Mesodermal cell (in vitro differentiated cells): ENCODE measurements at regions not wholly inside any gene's neighbourhood (a gene's known extent, or its start where the extent isn't known, plus 50 kb on each side); places are given as distances from the start of the nearest gene placed in this dataset.

Experiments used
- H3K27ac ChIP-seq: 2 replicates; pipeline ENCODE4 v1.7.0; 2013; ENCODE audit warnings: mild to moderate bottlenecking, low read depth, low read length, moderate library complexity; ENCODE audit not compliant: severe bottlenecking
- H3K36me3 ChIP-seq: 2 replicates; pipeline ENCODE4 v1.7.1; 2013; ENCODE audit warnings: mild to moderate bottlenecking, low read length, moderate library complexity; ENCODE audit not compliant: control insufficient read depth, insufficient read depth
- H3K4me1 ChIP-seq: one replicate; pipeline ENCODE4 v1.7.1; 2013; ENCODE audit warnings: mild to moderate bottlenecking, low read length; ENCODE audit not compliant: insufficient read depth, control insufficient read depth, poor library complexity, severe bottlenecking
- H3K4me3 ChIP-seq: 2 replicates; pipeline ENCODE4 v1.7.0; 2013; ENCODE audit warnings: low read length, control low read depth, mild to moderate bottlenecking; ENCODE audit not compliant: insufficient read depth, poor library complexity, severe bottlenecking; ENCODE audit errors: extremely low read depth
- H3K9me3 ChIP-seq: 2 replicates; pipeline ENCODE4 v1.7.1; 2013; ENCODE audit warnings: mild to moderate bottlenecking, low read length, moderate library complexity; ENCODE audit not compliant: control insufficient read depth
- WGBS, 2 experiments: methylation state at CpG; one replicate each; pipeline ENCODE4 v1.1.5; 2013; ENCODE audit warnings: missing lambda C conversion rate in 2 of 2; ENCODE audit not compliant: insufficient coverage in 2 of 2; 5-methylcytosine and 5-hydroxymethylcytosine counted together

GRCh38 chr6:98146656-98147055, 687.7 kb upstream of the POU3F2 start:
- no peaks in the 10 kb centered on the region for H3K4me1 ChIP-seq
- no peak overlapping the region for H3K27ac ChIP-seq
- no CpG with 5 or more reads among the region's 1 CpG for WGBS, 2 experiments
- no peak overlapping the region for H3K4me3 ChIP-seq
- no peaks in the 10 kb centered on the region for H3K36me3 ChIP-seq
- peaks cover 16% of the 10 kb centered on the region for H3K9me3 ChIP-seq

- Histone ChIP-seq H3K27ac (no peak overlapping the region), H3K4me3 (no peak overlapping the region), H3K9me3 (no peaks in the 10 kb centered on the region), H3K4me1 (no peaks in the 10 kb centered on the region), H3K36me3 (no peaks in the 10 kb centered on the region)
- 86% methylated on average over 2 of the region's 2 CpGs; no CpG with 5 or more reads in 1 of the 2 experiments for WGBS, 2 experiments
Measured at GRCh38 chr6:98156580-98156979, 677.8 kb upstream of the POU3F2 start.

DNA sequence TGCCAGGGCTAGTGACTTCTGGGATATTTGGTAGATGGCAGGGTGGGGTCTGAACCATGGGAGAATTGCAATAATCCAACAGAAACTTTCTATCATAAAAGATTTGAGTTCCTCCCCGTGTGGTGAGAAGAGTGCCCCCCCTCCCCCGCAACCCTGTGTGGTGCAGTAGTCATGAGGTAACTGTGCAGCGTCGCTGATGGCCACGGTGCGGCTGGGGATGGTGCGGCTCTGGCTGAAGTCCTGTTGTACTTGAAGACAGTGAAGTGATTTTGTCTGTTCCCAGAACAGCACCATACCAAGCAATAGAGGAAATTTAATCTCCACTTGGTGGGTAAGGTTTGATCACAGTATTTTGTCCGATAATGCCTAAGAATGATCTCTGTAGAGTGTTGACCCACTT, 654.8 kb upstream of the POU3F2 start:
- Histone ChIP-seq H3K36me3 (no peaks in the 10 kb centered on the region), H3K9me3 (peaks cover 4% of the 10 kb centered on the region), H3K27ac (no peak overlapping the region), H3K4me3 (no peak overlapping the region), H3K4me1 (no peaks in the 10 kb centered on the region)
- 97 to 100% methylated on average over 2 to 7 of the region's 8 CpGs for WGBS, 2 experiments

DNA sequence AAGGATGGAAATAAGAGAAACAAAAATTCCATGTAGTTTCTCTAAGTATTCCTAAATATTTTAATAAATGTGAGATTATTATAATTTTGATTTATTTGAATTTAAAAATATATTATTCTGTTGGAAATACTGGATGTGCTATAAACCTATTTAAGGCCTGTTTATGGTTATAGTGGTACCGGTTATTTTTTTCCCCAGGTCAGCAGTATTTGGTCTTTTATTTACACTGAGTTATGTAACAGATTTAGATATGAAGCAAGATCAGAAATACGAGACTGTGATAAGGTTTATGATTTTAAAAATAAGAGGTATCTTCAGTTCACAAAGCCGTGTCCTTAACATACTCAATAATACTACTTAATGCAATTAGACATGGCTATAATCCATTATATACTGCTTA, 634.3 kb upstream of the POU3F2 start:
- WGBS, 2 experiments, result 100% methylated on average over 1 of the region's 3 CpGs; no CpG with 5 or more reads in 1 of the 2 experiments

DNA sequence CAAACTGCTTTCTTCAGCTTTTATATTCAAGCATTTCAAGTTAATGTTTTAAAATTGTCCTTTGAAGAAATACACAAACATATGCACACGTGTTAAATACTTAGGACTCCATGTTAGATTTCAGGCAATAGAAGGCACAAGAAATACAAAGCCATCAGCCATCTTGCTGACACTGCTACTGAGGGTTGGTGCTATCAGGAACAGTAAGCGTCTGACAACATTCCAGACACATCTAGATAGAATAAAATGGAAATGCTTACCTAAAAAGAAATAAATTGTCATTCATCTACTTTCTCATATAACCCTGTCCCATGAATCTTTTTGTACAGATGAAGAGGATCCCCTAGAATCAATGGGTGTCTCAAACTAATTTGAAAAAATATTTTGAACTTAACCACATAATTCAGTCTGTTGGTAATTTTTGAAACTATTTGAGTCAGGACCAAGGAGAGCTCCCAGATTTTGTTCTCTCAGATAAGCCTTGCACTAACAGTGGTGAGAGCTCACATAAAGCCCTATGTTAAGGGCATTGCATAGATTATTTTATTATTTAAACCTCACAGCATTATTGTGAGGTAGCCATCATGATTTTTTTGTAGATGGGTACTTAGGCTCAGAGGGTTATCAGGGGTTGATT, 631.1 kb upstream of the POU3F2 start:
- WGBS, 2 experiments, result no CpG with 5 or more reads among the region's 2 CpGs
- Histone ChIP-seq H3K27ac (no peak overlapping the region), H3K4me3 (no peak overlapping the region), H3K4me1 (no peaks in the 10 kb centered on the region), H3K36me3 (no peaks in the 10 kb centered on the region), H3K9me3 (no peaks in the 10 kb centered on the region)

More for the DNA sequence above, 634.3 kb upstream of the POU3F2 start:
- no peaks in the 10 kb centered on the region for H3K9me3 ChIP-seq
- no peaks in the 10 kb centered on the region for H3K4me1 ChIP-seq
- H3K4me3 ChIP-seq, result no peak overlapping the region
- H3K27ac ChIP-seq, result no peak overlapping the region
- H3K36me3 ChIP-seq, result no peaks in the 10 kb centered on the region

GRCh38 chr6:98212468-98212867, 621.9 kb upstream of the POU3F2 start:
- Histone ChIP-seq H3K9me3 (no peaks in the 10 kb centered on the region), H3K4me1 (no peaks in the 10 kb centered on the region), H3K36me3 (no peaks in the 10 kb centered on the region), H3K4me3 (no peak overlapping the region), H3K27ac (no peak overlapping the region)
- no CpG with 5 or more reads among the region's 2 CpGs for WGBS, 2 experiments

GRCh38 chr6:98215531-98215930, 618.8 kb upstream of the POU3F2 start:
- no peaks in the 10 kb centered on the region for H3K9me3 ChIP-seq
- no peaks in the 10 kb centered on the region for H3K4me1 ChIP-seq
- no peak overlapping the region for H3K27ac ChIP-seq
- H3K4me3 ChIP-seq, result no peak overlapping the region
- H3K36me3 ChIP-seq, result no peaks in the 10 kb centered on the region

DNA sequence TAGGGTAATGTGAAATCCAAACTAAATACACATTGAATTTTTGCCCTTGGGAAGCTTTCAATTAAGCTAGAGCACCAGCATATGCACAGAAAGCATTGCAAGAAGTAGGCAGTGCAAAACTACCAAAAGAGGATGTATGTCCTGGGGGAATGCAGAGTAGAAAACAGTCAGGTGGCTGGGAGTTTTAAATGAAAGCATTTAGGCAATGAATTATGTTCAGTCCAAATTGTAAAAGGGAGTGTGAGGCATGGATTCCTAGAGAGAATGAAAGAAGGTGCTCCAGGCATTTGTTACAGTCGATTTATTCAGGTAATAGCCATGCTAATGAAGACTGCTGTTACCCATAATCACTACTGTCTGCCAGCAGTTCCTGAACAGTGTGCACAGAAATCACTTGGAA, 604.1 kb upstream of the POU3F2 start:
- H3K4me3 ChIP-seq, result no peak overlapping the region
- H3K36me3 ChIP-seq, result no peaks in the 10 kb centered on the region
- WGBS, 2 experiments, result no CpG with 5 or more reads among the region's 1 CpG
- peaks cover 12% of the 10 kb centered on the region for H3K9me3 ChIP-seq
- H3K27ac ChIP-seq, result no peak overlapping the region
- peaks cover 2% of the 10 kb centered on the region for H3K4me1 ChIP-seq

GRCh38 chr6:98239057-98239456, 595.3 kb upstream of the POU3F2 start:
- no peak overlapping the region for H3K4me3 ChIP-seq
- WGBS, 2 experiments, result 60% methylated on average over 1 of the region's 3 CpGs; no CpG with 5 or more reads in 1 of the 2 experiments
- H3K4me1 ChIP-seq, result no peaks in the 10 kb centered on the region
- no peaks in the 10 kb centered on the region for H3K9me3 ChIP-seq
- H3K36me3 ChIP-seq, result no peaks in the 10 kb centered on the region
- H3K27ac ChIP-seq, result no peak overlapping the region

GRCh38 chr6:98241630-98242029, 592.7 kb upstream of the POU3F2 start:
- H3K27ac ChIP-seq, result no peak overlapping the region
- no peaks in the 10 kb centered on the region for H3K4me1 ChIP-seq
- no peaks in the 10 kb centered on the region for H3K9me3 ChIP-seq
- WGBS, 2 experiments, result 88 to 91% methylated on average over 1 of the region's 1 CpG
- H3K36me3 ChIP-seq, result no peaks in the 10 kb centered on the region
- no peak overlapping the region for H3K4me3 ChIP-seq

DNA sequence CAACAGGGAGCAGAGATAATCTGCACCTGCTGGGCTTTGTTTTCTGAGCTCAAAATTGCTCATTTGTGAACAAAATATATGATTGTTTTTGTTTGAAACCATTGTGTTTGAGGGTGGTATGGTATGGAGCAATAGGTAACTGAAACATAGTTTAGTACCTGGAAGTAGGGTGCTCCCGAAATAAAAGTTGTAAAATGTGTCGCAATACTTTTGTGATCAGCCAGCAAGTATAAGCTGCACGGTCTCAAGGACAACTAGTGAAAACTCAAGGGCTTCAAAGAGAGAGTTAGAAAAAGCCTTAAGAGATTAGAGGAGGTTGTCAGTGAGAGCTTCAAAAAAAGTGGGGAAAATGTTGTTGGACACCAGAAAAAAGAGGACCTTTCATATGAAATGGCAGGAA, 579.8 kb upstream of the POU3F2 start:
- WGBS, 2 experiments, result 91 to 97% methylated on average over 3 of the region's 3 CpGs
- no peaks in the 10 kb centered on the region for H3K9me3 ChIP-seq
- H3K27ac ChIP-seq, result no peak overlapping the region
- no peaks in the 10 kb centered on the region for H3K36me3 ChIP-seq
- H3K4me3 ChIP-seq, result no peak overlapping the region
- no peaks in the 10 kb centered on the region for H3K4me1 ChIP-seq
